GM23248 (cell line): ENCODE measurements at regions not wholly inside any gene's neighbourhood (a gene's known extent, or its start where the extent isn't known, plus 50 kb on each side); places are given as distances from the start of the nearest gene placed in this dataset.

Experiments used
- EZH2 ChIP-seq: fragments of 200-600 bp; sonication (generic); IDR thresholded peaks from 2 replicates; pipeline ENCODE4 v1.6.1; 2018; ENCODE audit warnings: antibody characterized with exemption, mild to moderate bottlenecking; ENCODE audit not compliant: insufficient read depth, poor library complexity, severe bottlenecking
- EZH2phosphoT487 ChIP-seq: fragments of 200-600 bp; sonication (generic); IDR thresholded peaks from 2 replicates; pipeline ENCODE4 v1.6.1; 2018; ENCODE audit warnings: antibody characterized with exemption, moderate library complexity, mild to moderate bottlenecking, low read depth; ENCODE audit not compliant: insufficient read depth

DNA sequence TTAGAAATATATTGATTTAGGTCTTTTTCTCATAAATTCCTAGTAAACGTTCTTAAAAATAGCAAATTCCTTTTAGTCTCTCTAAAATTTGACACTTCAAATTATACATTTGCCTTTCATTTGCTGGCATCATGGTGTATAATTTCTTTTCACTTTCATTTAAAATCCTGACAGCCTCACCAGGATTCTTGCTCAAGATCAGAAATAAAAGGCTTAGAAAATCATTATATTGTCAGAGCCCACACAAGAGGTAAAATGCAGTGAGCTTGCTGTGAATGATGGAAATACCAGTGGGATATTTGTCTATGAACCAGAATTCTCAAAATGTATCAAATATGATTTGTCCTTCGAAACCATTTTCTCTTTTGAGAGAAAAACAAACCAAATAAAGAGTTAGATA lies 78.2 kb upstream of the PIK3C2G start:
- TF ChIP-seq EZH2: no peak
- TF ChIP-seq EZH2phosphoT487: no peak
